ENCODE measurements at regions not wholly inside any gene's neighbourhood (a gene's known extent, or its start where the extent isn't known, plus 50 kb on each side); places are given as distances from the start of the nearest gene placed in this dataset.

DNA sequence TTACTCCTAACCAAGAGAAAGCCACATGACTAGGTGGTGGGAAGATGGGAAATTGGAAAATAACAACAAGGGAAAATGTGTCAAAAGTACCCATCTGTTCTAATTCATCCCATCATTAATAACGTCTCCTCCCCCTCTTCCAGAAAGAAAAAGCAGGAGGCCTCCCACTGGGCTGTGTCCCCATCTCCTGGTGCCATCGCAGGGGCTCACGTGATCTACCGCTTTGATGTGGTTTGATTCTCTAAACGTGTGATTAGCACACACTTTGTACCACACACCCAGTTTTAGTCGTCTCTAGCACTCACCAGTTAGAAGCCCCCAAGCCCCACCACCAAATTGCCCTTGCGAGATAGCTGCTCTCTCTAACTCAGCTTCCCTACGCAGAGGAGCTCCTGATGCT lies 353.6 kb downstream of the RRAGC start:
- TF ChIP-seq, protein P1, sequence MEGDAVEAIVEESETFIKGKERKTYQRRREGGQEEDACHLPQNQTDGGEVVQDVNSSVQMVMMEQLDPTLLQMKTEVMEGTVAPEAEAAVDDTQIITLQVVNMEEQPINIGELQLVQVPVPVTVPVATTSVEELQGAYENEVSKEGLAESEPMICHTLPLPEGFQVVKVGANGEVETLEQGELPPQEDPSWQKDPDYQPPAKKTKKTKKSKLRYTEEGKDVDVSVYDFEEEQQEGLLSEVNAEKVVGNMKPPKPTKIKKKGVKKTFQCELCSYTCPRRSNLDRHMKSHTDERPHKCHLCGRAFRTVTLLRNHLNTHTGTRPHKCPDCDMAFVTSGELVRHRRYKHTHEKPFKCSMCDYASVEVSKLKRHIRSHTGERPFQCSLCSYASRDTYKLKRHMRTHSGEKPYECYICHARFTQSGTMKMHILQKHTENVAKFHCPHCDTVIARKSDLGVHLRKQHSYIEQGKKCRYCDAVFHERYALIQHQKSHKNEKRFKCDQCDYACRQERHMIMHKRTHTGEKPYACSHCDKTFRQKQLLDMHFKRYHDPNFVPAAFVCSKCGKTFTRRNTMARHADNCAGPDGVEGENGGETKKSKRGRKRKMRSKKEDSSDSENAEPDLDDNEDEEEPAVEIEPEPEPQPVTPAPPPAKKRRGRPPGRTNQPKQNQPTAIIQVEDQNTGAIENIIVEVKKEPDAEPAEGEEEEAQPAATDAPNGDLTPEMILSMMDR (IDR thresholded peaks at IDR 0.05; ENCODE audit: insufficient read depth, low read length, poor library complexity, severe bottlenecking), result no peak
- TF ChIP-seq EZH2phosphoT487 (conservative IDR thresholded peaks at IDR 0.05; ENCODE audit: low read length), result no peak
